ENCODE measurements at regions not wholly inside any gene's neighbourhood (a gene's known extent, or its start where the extent isn't known, plus 50 kb on each side); places are given as distances from the start of the nearest gene placed in this dataset.
"Not testable (repeated sequence)": the region's sequence is repeated elsewhere in the genome, so short reads cannot be mapped to it uniquely, and the experiment has no call there.

DNA sequence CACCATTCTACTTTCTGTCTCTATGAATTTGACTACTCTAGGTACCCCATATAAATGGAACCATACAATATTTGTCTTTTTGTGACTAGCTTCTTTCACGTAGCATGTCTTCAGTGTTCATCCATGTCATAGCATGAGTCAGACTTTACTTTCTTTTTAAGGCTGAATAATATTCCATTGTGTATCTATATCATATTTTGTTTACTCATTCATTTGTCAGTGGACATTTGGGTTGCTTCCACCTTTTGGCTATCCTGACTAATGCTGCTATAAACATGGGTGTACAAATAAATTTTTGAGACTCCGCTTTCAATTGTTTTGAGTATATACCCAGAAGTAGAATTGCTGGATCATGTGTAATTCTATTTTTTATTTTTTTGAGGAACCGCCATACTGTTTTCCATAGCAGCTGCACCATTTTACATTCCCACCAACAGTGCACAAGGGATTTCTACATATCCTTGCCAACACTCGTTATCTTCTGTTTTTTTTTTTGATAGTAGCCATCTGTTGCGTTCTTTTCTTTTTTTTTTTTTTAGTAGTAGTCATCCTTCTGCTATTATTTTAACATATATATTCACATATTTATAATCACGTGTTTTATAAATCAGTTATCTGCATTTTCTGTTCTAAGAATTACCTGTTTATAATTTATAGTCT, 158.0 kb upstream of the MED14 start:
- peaks cover 0 to 7% of the 10 kb centered on the region in 2 donors for H3K9me3 ChIP-seq
- H3K36me3 ChIP-seq, result no peaks in the 10 kb centered on the region
- no peak for DNase-seq (ENCODE audit: low spot score in 2 of 2)
- TF ChIP-seq CTCF (IDR thresholded peaks at IDR 0.05), result no peak
- no peak for TF ChIP-seq POLR2AphosphoS5 (IDR thresholded peaks at IDR 0.05)
- no peak for TF ChIP-seq POLR2A (IDR thresholded peaks at IDR 0.05)
- H3K27ac ChIP-seq, result no peak overlapping the region
- no peaks in the 10 kb centered on the region for H3K4me1 ChIP-seq
- intact Hi-C loops (cut with DNase I; ENCODE audit: low total_unique reads), result no loop called here
- peaks cover 0 to 37% of the 10 kb centered on the region in 2 donors for H3K27me3 ChIP-seq
- H3K4me3 ChIP-seq, result no peak overlapping the region

DNA sequence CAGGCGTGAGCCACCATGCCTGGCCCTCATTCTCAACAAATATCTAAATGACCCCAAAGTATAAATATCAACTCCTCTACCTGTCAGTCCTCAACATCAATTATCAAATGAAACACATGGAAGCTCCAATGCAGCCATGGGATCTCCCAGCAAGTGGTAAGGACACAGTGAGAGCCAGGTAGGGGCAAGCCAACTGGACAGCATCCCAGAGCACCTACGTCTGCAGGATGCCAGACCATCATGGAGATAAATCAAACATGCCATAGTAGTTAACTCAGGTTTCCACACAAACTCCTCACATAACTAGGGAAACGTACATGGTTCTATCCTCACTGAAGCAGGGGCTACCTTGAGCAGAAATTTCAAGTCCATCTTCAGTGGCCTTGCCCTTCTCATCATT, 159.9 kb upstream of the MED14 start:
- intact Hi-C loops (cut with DNase I; ENCODE audit: low total_unique reads), result no loop called here

GRCh38 chrX:40897718-40898270, 162.5 kb upstream of the MED14 start:
- TF ChIP-seq CTCF (IDR thresholded peaks at IDR 0.05) (no peak), POLR2A (IDR thresholded peaks at IDR 0.05) (no peak), POLR2AphosphoS5 (IDR thresholded peaks at IDR 0.05) (no peak)
- no peak for DNase-seq (ENCODE audit: low spot score in 2 of 2)
- no peaks in the 10 kb centered on the region for H3K9me3 ChIP-seq
- H3K4me1 ChIP-seq, result no peaks in the 10 kb centered on the region
- no peak overlapping the region for H3K4me3 ChIP-seq
- intact Hi-C loops (cut with DNase I; ENCODE audit: low total_unique reads), result no loop called here
- H3K27ac ChIP-seq, result no peak overlapping the region
- peaks cover 0 to 48% of the 10 kb centered on the region in 2 donors for H3K27me3 ChIP-seq
- no peaks in the 10 kb centered on the region for H3K36me3 ChIP-seq

More for the DNA sequence above, 159.9 kb upstream of the MED14 start:
- Histone ChIP-seq H3K27me3 (peaks cover 0 to 44% of the 10 kb centered on the region in 2 donors), H3K4me1 (no peaks in the 10 kb centered on the region), H3K9me3 (peaks cover 0 to 7% of the 10 kb centered on the region in 2 donors), H3K36me3 (no peaks in the 10 kb centered on the region), H3K27ac (no peak overlapping the region), H3K4me3 (no peak overlapping the region)
- TF ChIP-seq POLR2AphosphoS5 (IDR thresholded peaks at IDR 0.05), result no peak
- TF ChIP-seq CTCF (IDR thresholded peaks at IDR 0.05), result no peak
- no peak for TF ChIP-seq POLR2A (IDR thresholded peaks at IDR 0.05)
- no peak for DNase-seq (ENCODE audit: low spot score in 2 of 2)

DNA sequence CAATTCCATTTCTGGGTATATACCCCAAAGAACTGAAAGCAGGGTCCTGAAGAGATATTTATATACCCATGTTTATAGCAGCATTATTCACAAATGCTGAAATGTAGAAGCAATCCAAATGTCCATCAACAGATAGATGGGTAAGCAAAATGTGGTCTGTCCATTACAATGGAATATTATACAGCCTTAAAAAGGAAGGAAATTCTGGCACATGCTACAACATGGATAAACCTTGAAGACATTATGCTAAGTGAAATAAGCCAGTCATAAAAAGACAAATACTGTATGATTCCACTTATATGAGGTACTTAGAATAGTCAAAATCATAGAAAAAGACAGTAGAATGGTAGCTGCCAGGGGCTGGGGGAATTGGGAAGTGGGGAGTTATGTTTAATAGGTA, 169.4 kb upstream of the MED14 start:
- intact Hi-C loops (cut with DNase I; ENCODE audit: low total_unique reads); H3K36me3 ChIP-seq; H3K27ac ChIP-seq; H3K9me3 ChIP-seq; H3K4me1 ChIP-seq; H3K4me3 ChIP-seq; DNase-seq (ENCODE audit: low spot score in 2 of 2): not testable (repeated sequence)
- peaks cover 0 to 33% of the 10 kb centered on the region in 2 donors for H3K27me3 ChIP-seq

- Histone ChIP-seq H3K4me1 (no peaks in the 10 kb centered on the region), H3K9me3 (peaks cover 0 to 7% of the 10 kb centered on the region in 2 donors), H3K4me3 (no peak overlapping the region), H3K36me3 (no peaks in the 10 kb centered on the region), H3K27ac (no peak overlapping the region), H3K27me3 (peaks cover 0 to 27% of the 10 kb centered on the region in 2 donors)
- no peak for DNase-seq (ENCODE audit: low spot score in 2 of 2)
- intact Hi-C loops (cut with DNase I; ENCODE audit: low total_unique reads), result no loop called here
- TF ChIP-seq POLR2A (IDR thresholded peaks at IDR 0.05) (no peak), CTCF (IDR thresholded peaks at IDR 0.05) (no peak), POLR2AphosphoS5 (IDR thresholded peaks at IDR 0.05) (no peak)
Observed at GRCh38 chrX:40908026-40908425, 172.7 kb upstream of the MED14 start.

Measured in breast epithelium (tissue), 4 donors.